ENCODE measurements at regions not wholly inside any gene's neighbourhood (a gene's known extent, or its start where the extent isn't known, plus 50 kb on each side); places are given as distances from the start of the nearest gene placed in this dataset.

DNA sequence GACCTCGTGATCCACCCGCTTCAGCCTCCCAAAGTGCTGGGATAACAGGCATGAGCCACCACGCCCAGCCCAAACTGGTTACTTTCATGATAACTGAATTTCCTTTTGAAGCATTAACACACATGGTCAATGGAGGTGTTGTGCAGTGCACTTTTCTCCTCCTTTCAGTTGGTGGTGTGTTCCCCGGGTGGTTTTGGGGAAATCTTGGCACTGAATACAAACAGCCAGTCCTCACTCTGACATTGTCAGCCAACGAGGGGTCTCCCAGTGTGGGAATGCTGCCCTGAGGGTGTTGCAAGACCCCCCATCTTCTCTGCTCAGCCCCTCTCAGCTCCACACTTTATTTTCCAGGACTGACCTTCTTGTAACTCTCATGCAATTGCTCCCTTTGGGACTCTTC, 70.5 kb downstream of the SOX9 start:
- BruUV-seq (replicated peaks): no TSS peak
- ChIA-PET CTCF (no interaction called here), POLR2A (no interaction called here)
- no peaks in the 10 kb centered on the region for H3K36me3 ChIP-seq (ENCODE audit: control insufficient read depth in 2 of 2, extremely low read depth in 1 of 2, insufficient read depth in 2 of 2, low read length in 2 of 2)
- H3K9me3 ChIP-seq (replicated peaks; ENCODE audit: control insufficient read depth, insufficient read depth, low read length): peaks cover 4% of the 10 kb centered on the region
- H3K4me3 ChIP-seq (replicated peaks in 1 of 3; ENCODE audit: insufficient read depth in 1 of 3, low read depth in 1 of 3, low read length in 3 of 3): no peak overlapping the region
- H3K4me2 ChIP-seq (ENCODE audit: insufficient read depth, low read length): no peak overlapping the region
- H3K9ac ChIP-seq (replicated peaks; ENCODE audit: extremely low read depth, insufficient read depth, low read length): no peak overlapping the region
- H2AFZ ChIP-seq (ENCODE audit: low read depth, low read length): no peak overlapping the region
- no peaks in the 10 kb centered on the region for H3K4me1 ChIP-seq (ENCODE audit: control insufficient read depth, extremely low read depth, insufficient read depth, low read length)
- H3K9me1 ChIP-seq (replicated peaks; ENCODE audit: control insufficient read depth, extremely low read depth, insufficient read depth, low read length): no peaks in the 10 kb centered on the region
- H4K20me1 ChIP-seq (replicated peaks; ENCODE audit: control insufficient read depth, extremely low read depth, insufficient read depth, low read length): no peaks in the 10 kb centered on the region
- H3K27ac ChIP-seq (ENCODE audit: insufficient read depth, low read depth, low read length): no peak overlapping the region
- FAIRE-seq (no peak), DNase-seq (ENCODE audit: low read depth, low spot score) (no peak)
- dilution Hi-C loops (cut with MboI; ENCODE audit: extremely low pct_ligation_motif_present, low sequenced_read_pairs): no loop called here
- H3K27me3 ChIP-seq (ENCODE audit: control insufficient read depth in 2 of 2, insufficient read depth in 2 of 2, low read length in 2 of 2): no peaks in the 10 kb centered on the region
- TF ChIP-seq POLR2AphosphoS5 (IDR thresholded peaks at IDR 0.05; ENCODE audit: insufficient read depth, low read depth, low read length) (no peak), GATA2 (IDR thresholded peaks at IDR 0.05; ENCODE audit: insufficient read depth, insufficient read length, low read depth, low read length) (no peak), MYC (IDR thresholded peaks at IDR 0.05; ENCODE audit: low read depth, low read length) (no peak), FOS (IDR thresholded peaks at IDR 0.05; ENCODE audit: borderline replicate concordance, insufficient read depth, low read length) (no peak), EZH2 (IDR thresholded peaks at IDR 0.05; ENCODE audit: borderline replicate concordance, low read depth, low read length, severe bottlenecking) (no peak)
- no peaks in the 10 kb centered on the region for H3K79me2 ChIP-seq (ENCODE audit: control insufficient read depth, insufficient read depth, low read length)
- intact Hi-C loops (cut with micrococcal nuclease): no loop called here

DNA sequence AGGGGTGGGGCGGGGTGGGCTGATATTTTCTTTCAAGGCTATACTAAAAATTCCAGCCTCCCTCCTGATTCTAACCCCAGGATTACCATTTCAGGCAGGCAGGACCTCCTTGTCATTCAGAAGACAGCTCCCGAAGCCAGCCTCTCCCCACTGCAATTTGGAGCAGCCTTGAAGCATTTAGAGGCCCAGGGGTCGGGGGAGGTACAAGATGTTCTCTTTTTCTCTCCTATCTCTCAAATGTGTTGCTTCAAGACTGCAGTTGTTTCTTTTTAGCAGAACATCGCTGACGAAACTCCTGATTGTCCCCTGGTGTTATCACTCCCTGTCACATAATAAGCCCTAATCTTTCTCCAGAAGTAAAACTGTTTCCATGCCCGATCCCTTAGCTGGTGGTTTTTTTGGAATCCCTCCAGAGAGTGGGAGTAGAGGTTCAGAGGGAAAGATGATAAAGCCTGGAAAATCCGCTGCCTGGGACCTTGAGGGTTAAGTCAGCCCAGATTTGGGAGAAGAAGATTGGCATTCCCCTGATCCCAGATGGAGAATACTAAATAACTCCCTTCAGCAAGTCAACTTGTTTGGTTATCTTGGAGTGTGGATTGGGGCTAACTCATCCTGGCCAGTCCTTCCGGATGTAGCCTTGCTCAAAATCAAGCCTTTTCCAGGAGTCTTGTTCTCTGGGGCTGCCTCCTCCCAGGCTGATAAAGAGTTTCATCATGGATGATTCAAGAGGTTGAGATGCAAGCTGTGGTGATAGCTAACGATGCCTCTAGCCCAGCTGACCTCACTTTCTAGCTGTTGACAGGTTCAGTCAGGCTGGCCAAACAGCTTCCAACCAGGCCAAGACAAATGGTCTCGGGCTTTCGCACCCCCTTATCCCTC, 71.3 kb downstream of the SOX9 start:
- Histone ChIP-seq H3K9me3 (replicated peaks; ENCODE audit: control insufficient read depth, insufficient read depth, low read length) (peaks cover 4% of the 10 kb centered on the region), H3K36me3 (ENCODE audit: control insufficient read depth in 2 of 2, extremely low read depth in 1 of 2, insufficient read depth in 2 of 2, low read length in 2 of 2) (no peaks in the 10 kb centered on the region), H2AFZ (ENCODE audit: low read depth, low read length) (no peak overlapping the region), H3K4me2 (ENCODE audit: insufficient read depth, low read length) (no peak overlapping the region), H3K4me3 (replicated peaks in 1 of 3; ENCODE audit: insufficient read depth in 1 of 3, low read depth in 1 of 3, low read length in 3 of 3) (no peak overlapping the region), H3K27ac (ENCODE audit: insufficient read depth, low read depth, low read length) (no peak overlapping the region), H3K9ac (replicated peaks; ENCODE audit: extremely low read depth, insufficient read depth, low read length) (no peak overlapping the region), H3K9me1 (replicated peaks; ENCODE audit: control insufficient read depth, extremely low read depth, insufficient read depth, low read length) (no peaks in the 10 kb centered on the region), H4K20me1 (replicated peaks; ENCODE audit: control insufficient read depth, extremely low read depth, insufficient read depth, low read length) (no peaks in the 10 kb centered on the region), H3K4me1 (ENCODE audit: control insufficient read depth, extremely low read depth, insufficient read depth, low read length) (no peaks in the 10 kb centered on the region), H3K79me2 (ENCODE audit: control insufficient read depth, insufficient read depth, low read length) (no peaks in the 10 kb centered on the region), H3K27me3 (ENCODE audit: control insufficient read depth in 2 of 2, insufficient read depth in 2 of 2, low read length in 2 of 2) (no peaks in the 10 kb centered on the region)
- FAIRE-seq: no peak
- dilution Hi-C loops (cut with MboI; ENCODE audit: extremely low pct_ligation_motif_present, low sequenced_read_pairs): no loop called here
- CTCF ChIA-PET: no interaction called here
- no TSS peak for BruUV-seq (replicated peaks)
- no peak for TF ChIP-seq MYC (IDR thresholded peaks at IDR 0.05; ENCODE audit: low read depth, low read length)
- TF ChIP-seq JUN (IDR thresholded peaks at IDR 0.05; ENCODE audit: borderline replicate concordance, insufficient read depth, insufficient read length, low read depth): no peak
- no peak for TF ChIP-seq POLR2AphosphoS5 (IDR thresholded peaks at IDR 0.05; ENCODE audit: insufficient read depth, low read depth, low read length)
- no peak for TF ChIP-seq FOS (IDR thresholded peaks at IDR 0.05; ENCODE audit: borderline replicate concordance, insufficient read depth, low read length)
- POLR2A ChIA-PET: no interaction called here
- DNase-seq (ENCODE audit: low read depth, low spot score): no peak
- intact Hi-C loops (cut with micrococcal nuclease): no loop called here
